ENCODE measurements at regions not wholly inside any gene's neighbourhood (a gene's known extent, or its start where the extent isn't known, plus 50 kb on each side); places are given as distances from the start of the nearest gene placed in this dataset.

DNA sequence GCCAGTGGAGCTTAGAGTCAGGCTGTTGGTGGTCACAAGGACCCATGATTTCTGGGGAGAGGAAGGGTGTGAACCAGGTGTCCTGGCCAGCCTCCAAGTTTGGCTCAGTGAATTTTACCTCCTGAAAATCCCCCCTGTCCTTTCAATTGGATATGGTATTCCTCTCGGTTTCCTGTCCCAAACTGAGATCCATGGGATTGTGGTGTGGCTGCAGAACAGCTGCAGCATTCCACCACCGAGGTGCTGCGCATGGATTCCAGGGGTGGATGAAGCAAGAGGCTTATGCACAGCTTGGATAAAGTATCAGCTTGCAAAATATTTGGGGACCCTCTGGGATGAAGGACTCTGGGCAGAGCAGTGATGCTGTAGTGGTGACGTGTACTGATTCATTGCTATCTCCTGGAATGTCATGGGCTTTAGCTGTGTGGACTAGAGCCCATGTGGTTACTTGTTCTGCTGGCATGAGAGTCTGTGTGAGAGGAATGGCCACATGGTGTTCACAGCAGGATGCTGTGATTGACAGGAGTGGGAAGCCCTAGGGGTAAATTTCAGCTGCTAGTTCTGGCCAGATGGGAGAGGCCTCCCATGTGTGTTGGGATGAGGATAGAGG lies 148.7 kb upstream of the SPAG17 start:
- TF ChIP-seq, protein P1, sequence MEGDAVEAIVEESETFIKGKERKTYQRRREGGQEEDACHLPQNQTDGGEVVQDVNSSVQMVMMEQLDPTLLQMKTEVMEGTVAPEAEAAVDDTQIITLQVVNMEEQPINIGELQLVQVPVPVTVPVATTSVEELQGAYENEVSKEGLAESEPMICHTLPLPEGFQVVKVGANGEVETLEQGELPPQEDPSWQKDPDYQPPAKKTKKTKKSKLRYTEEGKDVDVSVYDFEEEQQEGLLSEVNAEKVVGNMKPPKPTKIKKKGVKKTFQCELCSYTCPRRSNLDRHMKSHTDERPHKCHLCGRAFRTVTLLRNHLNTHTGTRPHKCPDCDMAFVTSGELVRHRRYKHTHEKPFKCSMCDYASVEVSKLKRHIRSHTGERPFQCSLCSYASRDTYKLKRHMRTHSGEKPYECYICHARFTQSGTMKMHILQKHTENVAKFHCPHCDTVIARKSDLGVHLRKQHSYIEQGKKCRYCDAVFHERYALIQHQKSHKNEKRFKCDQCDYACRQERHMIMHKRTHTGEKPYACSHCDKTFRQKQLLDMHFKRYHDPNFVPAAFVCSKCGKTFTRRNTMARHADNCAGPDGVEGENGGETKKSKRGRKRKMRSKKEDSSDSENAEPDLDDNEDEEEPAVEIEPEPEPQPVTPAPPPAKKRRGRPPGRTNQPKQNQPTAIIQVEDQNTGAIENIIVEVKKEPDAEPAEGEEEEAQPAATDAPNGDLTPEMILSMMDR (IDR thresholded peaks at IDR 0.05; ENCODE audit: insufficient read depth, low read depth, low read length), result no peak
- no peak for TF ChIP-seq EZH2 (IDR thresholded peaks at IDR 0.05; ENCODE audit: insufficient read depth, low read length)

Measured in astrocyte (in vitro differentiated cells and primary cell).